CD4-positive, alpha-beta T cell (primary cell): ENCODE measurements at regions not wholly inside any gene's neighbourhood (a gene's known extent, or its start where the extent isn't known, plus 50 kb on each side); places are given as distances from the start of the nearest gene placed in this dataset.

Source experiments
- ATAC-seq: fragments of 200-7000 bp; cut with Tn5 transposase; one replicate; pipeline ENCODE4 v1.10.0; 2022; ENCODE audit warnings: mild to moderate bottlenecking; ENCODE audit not compliant: poor library complexity
- CTCF ChIA-PET: fragments of 350-600 bp; sonication (Branson Sonifier 250); formaldehyde crosslinking; loops from one replicate; lab custom pipeline; 2021; ENCODE audit warnings: antibody characterized with exemption, inconsistent platforms; lab: Charles Lee
- POLR2A ChIA-PET: fragments of 350-600 bp; sonication (Branson Sonifier 250); formaldehyde crosslinking; loops from one replicate; lab custom pipeline; 2021; ENCODE audit warnings: antibody characterized with exemption, inconsistent platforms; lab: Charles Lee
- DNase-seq, 14 experiments: peaks; one replicate each; pipeline ENCODE4 v3.0.0-alpha.2; 2013 to 2020; ENCODE audit warnings: mixed read lengths in 2 of 14
- H3K27ac ChIP-seq, 2 donors: one replicate each; pipeline versions ENCODE4 v1.5.1 to v1.7.0; 2013; ENCODE audit warnings: low read length in 2 of 2, low read depth in 1 of 2, mild to moderate bottlenecking in 1 of 2
- H3K27me3 ChIP-seq, 2 experiments: 1 replicate in 1 of 2; 2 replicates in 1 of 2; pipeline versions ENCODE4 v1.6.1 to v1.7.0; 2013; ENCODE audit warnings: low read length in 2 of 2, control low read depth in 1 of 2, mild to moderate bottlenecking in 1 of 2, moderate library complexity in 1 of 2; ENCODE audit not compliant: insufficient read depth in 2 of 2, control insufficient read depth in 1 of 2
- H3K36me3 ChIP-seq: one replicate; pipeline ENCODE4 v1.6.1; 2013; ENCODE audit warnings: low read length, control low read depth; ENCODE audit not compliant: insufficient read depth
- H3K4me1 ChIP-seq: one replicate; pipeline ENCODE4 v1.6.1; 2013; ENCODE audit warnings: low read length, control low read depth; ENCODE audit not compliant: insufficient read depth
- H3K4me3 ChIP-seq: one replicate; pipeline ENCODE4 v1.5.1; 2013; ENCODE audit warnings: mild to moderate bottlenecking, low read length, moderate library complexity
- H3K9me3 ChIP-seq, 2 experiments: 1 replicate in 1 of 2; 2 replicates in 1 of 2; pipeline versions ENCODE4 v1.6.1 to v1.7.0; 2013; ENCODE audit warnings: low read length in 2 of 2, mild to moderate bottlenecking in 2 of 2, control low read depth in 1 of 2, moderate library complexity in 1 of 2; ENCODE audit not compliant: control insufficient read depth in 1 of 2, insufficient read depth in 1 of 2
- H3K27ac Mint-ChIP-seq: one replicate; pipeline ENCODE4 v1.8.0; 2020; ENCODE audit warnings: mixed read lengths
- H3K27me3 Mint-ChIP-seq: one replicate; pipeline ENCODE4 v1.8.0; 2021; ENCODE audit warnings: mixed read lengths
- H3K36me3 Mint-ChIP-seq: one replicate; pipeline ENCODE4 v1.8.0; 2021; ENCODE audit warnings: low read depth, mixed read lengths
- H3K4me1 Mint-ChIP-seq: one replicate; pipeline ENCODE4 v1.8.0; 2021; ENCODE audit warnings: low read depth, mixed read lengths
- H3K4me3 Mint-ChIP-seq: one replicate; pipeline ENCODE4 v1.8.0; 2020; ENCODE audit warnings: mild to moderate bottlenecking, mixed read lengths
- H3K9me3 Mint-ChIP-seq: one replicate; pipeline ENCODE4 v1.8.0; 2020; ENCODE audit warnings: mixed read lengths
- intact Hi-C, 2 experiments: fragments of 100-400 bp; cut with DNase I in 1 of 2; cut with micrococcal nuclease in 1 of 2; formaldehyde crosslinking; loops; one replicate each; pipeline versions ENCODE4 v1.15.1 to v1.9.0; 2023 to 2025; cut with DNase I, micrococcal nuclease
- TF ChIP-seq, protein P1 (sequence below): fragments of 200-600 bp; IDR thresholded peaks from one replicate; pipeline ENCODE4 v1.8.0; 2022; ENCODE audit warnings: antibody characterized with exemption, mild to moderate bottlenecking

DNA sequence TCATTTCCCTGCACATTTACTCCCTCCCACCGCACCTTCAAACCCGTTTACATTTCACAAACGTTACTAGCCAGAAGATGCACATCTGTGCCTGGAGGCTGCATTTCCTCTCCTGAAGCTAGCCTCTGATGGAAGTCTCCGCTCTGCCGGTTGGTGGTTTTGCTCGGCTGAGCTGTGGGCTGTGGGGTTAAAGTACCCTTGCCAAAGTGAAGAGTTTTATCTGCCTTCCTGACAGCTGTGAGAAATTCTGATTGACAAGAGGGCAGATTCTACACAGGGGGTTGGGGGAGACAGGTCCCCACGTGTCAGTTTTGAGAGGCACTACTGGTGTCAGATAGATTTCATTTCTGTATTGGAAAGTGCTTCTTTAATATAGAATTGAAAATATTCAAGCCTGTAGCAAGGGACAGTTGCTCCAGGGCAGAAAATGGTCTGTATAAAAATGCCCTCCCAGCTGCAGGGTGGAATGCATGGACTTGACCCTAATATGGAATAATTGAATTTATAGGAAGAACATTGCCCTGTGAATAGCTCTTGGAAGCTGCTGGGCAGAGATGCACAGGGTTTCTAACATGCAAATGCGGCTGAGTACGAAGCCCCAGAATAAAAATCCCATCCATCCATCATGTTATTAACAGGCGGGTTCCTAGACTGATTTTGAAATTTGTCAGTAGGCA lies 201.1 kb upstream of the RGMA start:
- Mint-ChIP-seq H3K36me3 (no peaks in the 10 kb centered on the region), H3K27me3 (peaks cover 11% of the 10 kb centered on the region), H3K4me1 (no peaks in the 10 kb centered on the region), H3K4me3 (no peak overlapping the region), H3K9me3 (no peaks in the 10 kb centered on the region), H3K27ac (no peak overlapping the region)
- Histone ChIP-seq H3K9me3 (no peaks in the 10 kb centered on the region), H3K36me3 (no peaks in the 10 kb centered on the region), H3K27me3 (peaks cover 0 to 4% of the 10 kb centered on the region in 2 experiments), H3K4me3 (no peak overlapping the region), H3K4me1 (no peaks in the 10 kb centered on the region), H3K27ac (no peak overlapping the region)
- intact Hi-C loops = no loop called here
- POLR2A ChIA-PET = no interaction called here
- ATAC-seq = no peak
- TF ChIP-seq, protein P1, sequence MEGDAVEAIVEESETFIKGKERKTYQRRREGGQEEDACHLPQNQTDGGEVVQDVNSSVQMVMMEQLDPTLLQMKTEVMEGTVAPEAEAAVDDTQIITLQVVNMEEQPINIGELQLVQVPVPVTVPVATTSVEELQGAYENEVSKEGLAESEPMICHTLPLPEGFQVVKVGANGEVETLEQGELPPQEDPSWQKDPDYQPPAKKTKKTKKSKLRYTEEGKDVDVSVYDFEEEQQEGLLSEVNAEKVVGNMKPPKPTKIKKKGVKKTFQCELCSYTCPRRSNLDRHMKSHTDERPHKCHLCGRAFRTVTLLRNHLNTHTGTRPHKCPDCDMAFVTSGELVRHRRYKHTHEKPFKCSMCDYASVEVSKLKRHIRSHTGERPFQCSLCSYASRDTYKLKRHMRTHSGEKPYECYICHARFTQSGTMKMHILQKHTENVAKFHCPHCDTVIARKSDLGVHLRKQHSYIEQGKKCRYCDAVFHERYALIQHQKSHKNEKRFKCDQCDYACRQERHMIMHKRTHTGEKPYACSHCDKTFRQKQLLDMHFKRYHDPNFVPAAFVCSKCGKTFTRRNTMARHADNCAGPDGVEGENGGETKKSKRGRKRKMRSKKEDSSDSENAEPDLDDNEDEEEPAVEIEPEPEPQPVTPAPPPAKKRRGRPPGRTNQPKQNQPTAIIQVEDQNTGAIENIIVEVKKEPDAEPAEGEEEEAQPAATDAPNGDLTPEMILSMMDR = no peak
- DNase-seq = no peak
- CTCF ChIA-PET = no interaction called here

- intact Hi-C loops = no loop called here
Observed at GRCh38 chr15:93288728-93289294, 199.8 kb upstream of the RGMA start.

DNA sequence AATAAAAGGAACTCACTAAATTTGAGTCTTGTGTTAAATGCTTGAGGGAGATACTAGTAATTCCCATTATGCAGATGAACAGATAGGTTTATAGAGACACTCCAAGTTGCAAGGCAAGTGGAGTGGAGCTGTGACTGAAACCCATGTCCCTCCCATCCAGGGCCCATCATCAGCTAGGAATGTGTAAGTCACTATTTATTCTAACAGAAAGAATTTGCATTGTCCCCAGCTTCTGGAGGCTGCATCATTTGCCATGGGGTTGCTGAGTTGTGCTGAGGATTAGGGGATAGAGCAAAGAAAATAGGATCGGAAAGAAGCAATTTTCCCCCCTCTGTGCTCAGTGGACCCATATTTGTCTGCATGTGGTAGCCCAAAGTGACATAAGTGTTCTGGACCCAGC lies 197.4 kb upstream of the RGMA start:
- ATAC-seq (no peak), DNase-seq (no peak)
- TF ChIP-seq, protein P1 = no peak
- POLR2A ChIA-PET = no interaction called here
- H3K9me3 ChIP-seq = no peaks in the 10 kb centered on the region
- intact Hi-C loops = no loop called here
- peaks cover 3 to 4% of the 10 kb centered on the region in 2 experiments for H3K27me3 ChIP-seq
- H3K36me3 ChIP-seq = no peaks in the 10 kb centered on the region
- H3K4me3 Mint-ChIP-seq = no peak overlapping the region
- H3K9me3 Mint-ChIP-seq = no peaks in the 10 kb centered on the region
- H3K27me3 Mint-ChIP-seq = peaks cover 20% of the 10 kb centered on the region
- H3K36me3 Mint-ChIP-seq = no peaks in the 10 kb centered on the region
- no peak overlapping the region for H3K4me3 ChIP-seq
- no peak overlapping the region for H3K27ac Mint-ChIP-seq
- no peaks in the 10 kb centered on the region for H3K4me1 Mint-ChIP-seq
- H3K4me1 ChIP-seq = no peaks in the 10 kb centered on the region
- CTCF ChIA-PET = no interaction called here
- H3K27ac ChIP-seq = no peak overlapping the region

More at GRCh38 chr15:93288728-93289294, 199.8 kb upstream of the RGMA start:
- H3K9me3 ChIP-seq = no peaks in the 10 kb centered on the region
- no peak overlapping the region for H3K27ac Mint-ChIP-seq
- TF ChIP-seq, protein P1 = no peak
- H3K36me3 Mint-ChIP-seq = no peaks in the 10 kb centered on the region
- no peaks in the 10 kb centered on the region for H3K4me1 ChIP-seq
- H3K9me3 Mint-ChIP-seq = no peaks in the 10 kb centered on the region
- no peak overlapping the region for H3K4me3 ChIP-seq
- no peaks in the 10 kb centered on the region for H3K4me1 Mint-ChIP-seq
- ChIA-PET CTCF (no interaction called here), POLR2A (no interaction called here)
- ATAC-seq (no peak), DNase-seq (no peak)
- H3K4me3 Mint-ChIP-seq = no peak overlapping the region
- no peaks in the 10 kb centered on the region for H3K36me3 ChIP-seq
- no peak overlapping the region for H3K27ac ChIP-seq
- peaks cover 0 to 4% of the 10 kb centered on the region in 2 experiments for H3K27me3 ChIP-seq
- peaks cover 14% of the 10 kb centered on the region for H3K27me3 Mint-ChIP-seq
